ENCODE measurements at regions not wholly inside any gene's neighbourhood (a gene's known extent, or its start where the extent isn't known, plus 50 kb on each side); places are given as distances from the start of the nearest gene placed in this dataset.

DNA sequence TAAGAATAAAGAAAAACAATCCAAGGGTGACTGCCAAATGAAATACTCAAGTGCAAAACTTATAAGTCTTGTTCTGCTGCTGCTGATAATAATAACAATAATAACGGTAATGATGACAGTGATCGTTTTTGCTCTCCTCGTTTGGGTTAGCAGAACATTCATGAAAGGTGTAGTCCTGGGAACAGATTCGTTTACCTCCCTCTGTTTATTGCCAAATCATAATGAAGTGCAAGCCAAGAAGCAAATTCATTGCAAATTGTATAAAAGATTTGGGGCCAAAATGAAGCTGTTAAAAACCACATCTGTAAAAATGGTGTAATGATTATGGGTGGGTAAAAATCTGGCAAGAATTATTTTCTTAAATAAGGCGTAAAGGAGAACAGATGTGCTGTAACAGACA is 587.2 kb upstream of the MKI67 start:
- TF ChIP-seq, protein P1, sequence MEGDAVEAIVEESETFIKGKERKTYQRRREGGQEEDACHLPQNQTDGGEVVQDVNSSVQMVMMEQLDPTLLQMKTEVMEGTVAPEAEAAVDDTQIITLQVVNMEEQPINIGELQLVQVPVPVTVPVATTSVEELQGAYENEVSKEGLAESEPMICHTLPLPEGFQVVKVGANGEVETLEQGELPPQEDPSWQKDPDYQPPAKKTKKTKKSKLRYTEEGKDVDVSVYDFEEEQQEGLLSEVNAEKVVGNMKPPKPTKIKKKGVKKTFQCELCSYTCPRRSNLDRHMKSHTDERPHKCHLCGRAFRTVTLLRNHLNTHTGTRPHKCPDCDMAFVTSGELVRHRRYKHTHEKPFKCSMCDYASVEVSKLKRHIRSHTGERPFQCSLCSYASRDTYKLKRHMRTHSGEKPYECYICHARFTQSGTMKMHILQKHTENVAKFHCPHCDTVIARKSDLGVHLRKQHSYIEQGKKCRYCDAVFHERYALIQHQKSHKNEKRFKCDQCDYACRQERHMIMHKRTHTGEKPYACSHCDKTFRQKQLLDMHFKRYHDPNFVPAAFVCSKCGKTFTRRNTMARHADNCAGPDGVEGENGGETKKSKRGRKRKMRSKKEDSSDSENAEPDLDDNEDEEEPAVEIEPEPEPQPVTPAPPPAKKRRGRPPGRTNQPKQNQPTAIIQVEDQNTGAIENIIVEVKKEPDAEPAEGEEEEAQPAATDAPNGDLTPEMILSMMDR (IDR thresholded peaks at IDR 0.05): no peak
- TF ChIP-seq EP300 (IDR thresholded peaks at IDR 0.05): no peak

Data from sigmoid colon (tissue), 4 donors.